ENCODE measurements at regions not wholly inside any gene's neighbourhood (a gene's known extent, or its start where the extent isn't known, plus 50 kb on each side); places are given as distances from the start of the nearest gene placed in this dataset.

DNA sequence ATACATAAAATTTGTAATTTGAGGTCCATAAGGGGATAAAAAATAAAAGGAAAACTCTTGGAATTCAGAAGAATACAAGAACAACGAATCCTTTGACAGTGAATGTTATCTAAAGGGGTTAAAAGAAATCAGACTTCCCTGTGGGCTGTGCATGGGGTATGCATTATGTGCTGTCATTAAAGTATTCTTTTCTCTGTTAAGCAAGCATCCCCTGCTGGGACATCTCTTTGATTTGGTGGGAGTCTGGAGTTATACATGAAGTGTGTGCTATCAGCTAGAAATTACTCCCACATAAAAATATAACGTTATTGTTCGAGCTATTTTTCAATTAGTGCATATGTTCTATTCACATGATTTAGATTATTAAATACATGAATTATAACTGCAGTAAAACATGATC, 195.2 kb downstream of the CENPW start:
- H3K4me1 ChIP-seq: peaks cover 11% of the 10 kb centered on the region
- WGBS, 2 donors: 67 to 68% methylated on average over 3 of the region's 3 CpGs
- H3K4me3 ChIP-seq: no peak overlapping the region
- no peak for DNase-seq
- no peaks in the 10 kb centered on the region for H3K9me3 ChIP-seq
- TF ChIP-seq POLR2A (IDR thresholded peaks at IDR 0.05) (no peak), CTCF (IDR thresholded peaks at IDR 0.05) (no peak)
- no peak for ATAC-seq
- H3K36me3 ChIP-seq (replicated peaks in 1 of 2; ENCODE audit: insufficient read depth in 1 of 2, low read depth in 2 of 2): no peaks in the 10 kb centered on the region
- intact Hi-C loops (cut with DNase I): no loop called here
- no peaks in the 10 kb centered on the region for H3K27me3 ChIP-seq
- H3K27ac ChIP-seq: no peak overlapping the region

GRCh38 chr6:126535595-126535994, 195.7 kb downstream of the CENPW start:
- Histone ChIP-seq H3K9me3 (no peaks in the 10 kb centered on the region), H3K27me3 (no peaks in the 10 kb centered on the region), H3K27ac (no peak overlapping the region), H3K36me3 (replicated peaks in 1 of 2; ENCODE audit: insufficient read depth in 1 of 2, low read depth in 2 of 2) (no peaks in the 10 kb centered on the region), H3K4me3 (no peak overlapping the region), H3K4me1 (peaks cover 11% of the 10 kb centered on the region)
- TF ChIP-seq POLR2A (IDR thresholded peaks at IDR 0.05): no peak
- no peak for TF ChIP-seq CTCF (IDR thresholded peaks at IDR 0.05)
- intact Hi-C loops (cut with DNase I): no loop called here
- DNase-seq: no peak
- 54 to 60% methylated on average over 3 of the region's 3 CpGs for WGBS, 2 donors
- no peak for ATAC-seq

DNA sequence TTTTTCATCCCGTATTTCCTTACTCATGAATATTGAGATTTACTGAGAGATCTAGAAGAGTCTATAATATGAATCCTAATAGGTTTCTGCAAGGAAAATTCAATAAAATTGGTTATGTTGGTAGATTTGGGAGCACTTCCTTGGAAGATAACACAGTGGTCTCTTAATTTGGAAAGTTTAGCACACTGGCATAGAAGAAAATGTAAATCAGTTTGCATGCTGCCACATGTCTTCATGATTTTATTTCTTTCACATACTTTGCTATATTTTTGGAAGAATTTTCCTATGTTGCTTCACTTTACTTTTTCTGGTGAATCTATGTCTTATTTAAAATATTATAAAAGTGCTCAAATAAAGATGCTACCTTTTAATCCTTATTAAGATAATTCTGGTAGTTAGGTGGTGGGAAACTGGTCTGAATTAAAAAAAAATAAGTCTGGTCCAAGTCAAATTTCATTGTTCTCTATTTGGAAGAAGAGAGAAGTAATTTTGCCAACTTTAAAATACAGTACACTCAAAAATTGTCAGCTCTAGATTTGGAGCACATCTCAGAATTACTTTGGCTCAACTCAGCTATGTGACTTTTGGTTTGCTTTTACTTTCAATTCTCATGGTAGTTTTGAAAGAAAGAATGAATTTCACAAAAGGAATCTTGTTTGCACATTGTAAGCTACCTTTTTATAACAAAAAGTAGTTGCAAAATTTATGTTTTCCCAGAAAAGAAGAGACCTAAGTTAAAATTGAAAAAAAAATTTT, 197.3 kb downstream of the CENPW start:
- TF ChIP-seq CTCF (IDR thresholded peaks at IDR 0.05) (no peak), POLR2A (IDR thresholded peaks at IDR 0.05) (no peak)
- H3K4me3 ChIP-seq: no peak overlapping the region
- WGBS, 2 donors: 74 to 82% methylated on average over 1 of the region's 1 CpG
- intact Hi-C loops (cut with DNase I): no loop called here
- DNase-seq: no peak
- H3K36me3 ChIP-seq (replicated peaks in 1 of 2; ENCODE audit: insufficient read depth in 1 of 2, low read depth in 2 of 2): no peaks in the 10 kb centered on the region
- H3K27ac ChIP-seq: no peak overlapping the region
- no peaks in the 10 kb centered on the region for H3K9me3 ChIP-seq
- no peaks in the 10 kb centered on the region for H3K27me3 ChIP-seq
- no peaks in the 10 kb centered on the region for H3K4me1 ChIP-seq
- no peak for ATAC-seq

- no peak overlapping the region for H3K27ac ChIP-seq
- DNase-seq (no peak), ATAC-seq (no peak)
- no peak overlapping the region for H3K4me3 ChIP-seq
- intact Hi-C loops (cut with DNase I): no loop called here
- TF ChIP-seq CTCF (IDR thresholded peaks at IDR 0.05) (no peak), POLR2A (IDR thresholded peaks at IDR 0.05) (no peak)
- no peaks in the 10 kb centered on the region for H3K9me3 ChIP-seq
- H3K4me1 ChIP-seq: no peaks in the 10 kb centered on the region
- H3K27me3 ChIP-seq: no peaks in the 10 kb centered on the region
- no peaks in the 10 kb centered on the region for H3K36me3 ChIP-seq (replicated peaks in 1 of 2; ENCODE audit: insufficient read depth in 1 of 2, low read depth in 2 of 2)
Measured at GRCh38 chr6:126539022-126539421, 199.1 kb downstream of the CENPW start.

DNA sequence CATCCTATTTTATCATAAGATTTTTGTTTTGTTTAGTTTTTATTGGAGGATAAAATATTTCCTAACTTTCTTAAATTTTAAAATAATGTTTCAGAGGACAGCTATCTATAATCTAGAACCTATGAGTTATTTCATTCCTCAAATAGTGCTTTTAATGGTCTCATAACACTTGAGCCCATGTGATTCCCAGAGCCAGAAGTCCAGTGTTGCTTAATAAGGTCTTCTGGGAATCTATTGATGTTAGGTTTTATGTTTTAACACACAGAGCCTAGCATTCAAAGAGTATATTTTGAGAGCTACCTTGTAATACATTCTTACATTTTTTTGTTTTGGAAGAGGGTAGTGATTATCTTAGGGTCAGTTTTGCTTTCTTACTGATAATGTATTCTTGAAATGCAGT, 200.2 kb downstream of the CENPW start:
- no peak for TF ChIP-seq CTCF (IDR thresholded peaks at IDR 0.05)
- TF ChIP-seq POLR2A (IDR thresholded peaks at IDR 0.05): no peak
- intact Hi-C loops (cut with DNase I): no loop called here
- H3K4me3 ChIP-seq: no peak overlapping the region
- no peaks in the 10 kb centered on the region for H3K4me1 ChIP-seq
- H3K9me3 ChIP-seq: no peaks in the 10 kb centered on the region
- H3K36me3 ChIP-seq (replicated peaks in 1 of 2; ENCODE audit: insufficient read depth in 1 of 2, low read depth in 2 of 2): no peaks in the 10 kb centered on the region
- no peak for DNase-seq
- ATAC-seq: no peak
- no peak overlapping the region for H3K27ac ChIP-seq
- H3K27me3 ChIP-seq: no peaks in the 10 kb centered on the region

Data from body of pancreas (tissue), 4 donors.